ENCODE measurements at regions not wholly inside any gene's neighbourhood (a gene's known extent, or its start where the extent isn't known, plus 50 kb on each side); places are given as distances from the start of the nearest gene placed in this dataset.

DNA sequence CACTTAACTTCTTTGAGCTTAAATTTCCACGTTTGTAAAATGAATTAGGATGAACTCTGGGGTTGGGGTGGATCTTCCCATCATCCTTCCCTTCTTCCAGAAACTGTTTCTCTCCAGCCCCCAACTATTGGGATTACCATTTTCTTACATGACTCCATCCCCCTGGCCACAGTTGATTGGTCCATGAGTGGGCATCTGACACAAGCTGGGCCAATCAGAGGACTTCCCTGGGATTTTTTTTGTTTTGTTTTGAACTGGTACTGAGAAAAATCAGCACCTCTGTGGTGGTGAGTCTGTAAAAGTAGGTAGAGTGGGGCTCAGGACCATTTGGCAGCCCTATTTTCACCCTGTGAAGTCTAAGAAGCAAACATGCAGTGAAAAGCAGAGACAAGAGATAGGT lies 118.0 kb upstream of the SERTAD2 start:
- ATAC-seq = no peak
- BruUV-seq (replicated peaks) = no TSS peak
- Histone ChIP-seq H3K4me3 (replicated peaks in 1 of 3; ENCODE audit: insufficient read depth in 1 of 3, low read depth in 2 of 3, low read length in 3 of 3) (no peak overlapping the region), H3K79me2 (ENCODE audit: insufficient read depth, low read length) (no peaks in the 10 kb centered on the region), H3K9ac (ENCODE audit: insufficient read depth, low read depth, low read length) (no peak overlapping the region), H3K36me3 (replicated peaks in 1 of 2; ENCODE audit: control insufficient read depth in 1 of 2, insufficient read depth in 2 of 2, low read length in 2 of 2) (no peaks in the 10 kb centered on the region), H3K27me3 (ENCODE audit: control insufficient read depth in 1 of 2, insufficient read depth in 2 of 2, low read length in 2 of 2) (peaks cover 2 to 50% of the 10 kb centered on the region in 2 experiments; a peak in 4 of 5 replicates), H3K4me2 (ENCODE audit: low read depth, low read length) (no peak overlapping the region), H3K4me1 (ENCODE audit: insufficient read depth, low read length) (peaks cover 39% of the 10 kb centered on the region), H3K27ac (ENCODE audit: extremely low read length, insufficient read depth, low read length) (no peak overlapping the region), H3K9me3 (ENCODE audit: low read length) (0 out of 2 replicates have a peak, but pooled peaks cover 3% of the 10 kb centered on the region), H2AFZ (ENCODE audit: low read length) (no peak overlapping the region), H4K20me1 (ENCODE audit: insufficient read depth, low read length) (no peaks in the 10 kb centered on the region)
- intact Hi-C loops (cut with micrococcal nuclease; ENCODE audit: unreplicated experiment) = no loop called here
- in situ Hi-C loops (cut with HindIII; ENCODE audit: extremely low pct_ligation_motif_present, low pct_unique_long_range_greater_than_20kb) = no loop called here
- no peak for FAIRE-seq
- POLR2A ChIA-PET = no interaction called here
- CTCF ChIA-PET (ENCODE audit: low intra/inter-chr PET ratio, low total read pairs) = no interaction called here
- WGBS (ENCODE audit: low lambda C conversion rate) = 11% methylated on average over 1 of the region's 1 CpG
- DNase-seq (ENCODE audit: low spot score) = no peak
- TF ChIP-seq SMARCE1 (IDR thresholded peaks at IDR 0.05; ENCODE audit: borderline replicate concordance) (no peak), KLF11 (CRISPR knock-in tag; IDR thresholded peaks at IDR 0.05) (no peak), SP5 (CRISPR knock-in tag; IDR thresholded peaks at IDR 0.05; ENCODE audit: borderline replicate concordance, low read depth) (no peak), ZBTB20 (CRISPR knock-in tag; IDR thresholded peaks at IDR 0.05; ENCODE audit: borderline replicate concordance, low read depth) (no peak), BRD4 (CRISPR knock-in tag; IDR thresholded peaks at IDR 0.05) (no peak), IRX3 (CRISPR knock-in tag; IDR thresholded peaks at IDR 0.05; ENCODE audit: borderline replicate concordance, low read depth) (no peak), NR2F1 (CRISPR knock-in tag; IDR thresholded peaks at IDR 0.05) (no peak), TCF7L2 (IDR thresholded peaks at IDR 0.05; ENCODE audit: low read depth, low read length) (no peak), HNRNPLL (IDR thresholded peaks at IDR 0.05; ENCODE audit: low read depth, low read length, poor library complexity, severe bottlenecking) (no peak)
- TF ChIP-seq, protein P1, sequence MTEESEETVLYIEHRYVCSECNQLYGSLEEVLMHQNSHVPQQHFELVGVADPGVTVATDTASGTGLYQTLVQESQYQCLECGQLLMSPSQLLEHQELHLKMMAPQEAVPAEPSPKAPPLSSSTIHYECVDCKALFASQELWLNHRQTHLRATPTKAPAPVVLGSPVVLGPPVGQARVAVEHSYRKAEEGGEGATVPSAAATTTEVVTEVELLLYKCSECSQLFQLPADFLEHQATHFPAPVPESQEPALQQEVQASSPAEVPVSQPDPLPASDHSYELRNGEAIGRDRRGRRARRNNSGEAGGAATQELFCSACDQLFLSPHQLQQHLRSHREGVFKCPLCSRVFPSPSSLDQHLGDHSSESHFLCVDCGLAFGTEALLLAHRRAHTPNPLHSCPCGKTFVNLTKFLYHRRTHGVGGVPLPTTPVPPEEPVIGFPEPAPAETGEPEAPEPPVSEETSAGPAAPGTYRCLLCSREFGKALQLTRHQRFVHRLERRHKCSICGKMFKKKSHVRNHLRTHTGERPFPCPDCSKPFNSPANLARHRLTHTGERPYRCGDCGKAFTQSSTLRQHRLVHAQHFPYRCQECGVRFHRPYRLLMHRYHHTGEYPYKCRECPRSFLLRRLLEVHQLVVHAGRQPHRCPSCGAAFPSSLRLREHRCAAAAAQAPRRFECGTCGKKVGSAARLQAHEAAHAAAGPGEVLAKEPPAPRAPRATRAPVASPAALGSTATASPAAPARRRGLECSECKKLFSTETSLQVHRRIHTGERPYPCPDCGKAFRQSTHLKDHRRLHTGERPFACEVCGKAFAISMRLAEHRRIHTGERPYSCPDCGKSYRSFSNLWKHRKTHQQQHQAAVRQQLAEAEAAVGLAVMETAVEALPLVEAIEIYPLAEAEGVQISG (CRISPR knock-in tag; IDR thresholded peaks at IDR 0.05) = no peak
- TF ChIP-seq, protein P2, sequence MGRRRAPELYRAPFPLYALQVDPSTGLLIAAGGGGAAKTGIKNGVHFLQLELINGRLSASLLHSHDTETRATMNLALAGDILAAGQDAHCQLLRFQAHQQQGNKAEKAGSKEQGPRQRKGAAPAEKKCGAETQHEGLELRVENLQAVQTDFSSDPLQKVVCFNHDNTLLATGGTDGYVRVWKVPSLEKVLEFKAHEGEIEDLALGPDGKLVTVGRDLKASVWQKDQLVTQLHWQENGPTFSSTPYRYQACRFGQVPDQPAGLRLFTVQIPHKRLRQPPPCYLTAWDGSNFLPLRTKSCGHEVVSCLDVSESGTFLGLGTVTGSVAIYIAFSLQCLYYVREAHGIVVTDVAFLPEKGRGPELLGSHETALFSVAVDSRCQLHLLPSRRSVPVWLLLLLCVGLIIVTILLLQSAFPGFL (CRISPR knock-in tag; IDR thresholded peaks at IDR 0.05) = no peak
- TF ChIP-seq, protein P3, sequence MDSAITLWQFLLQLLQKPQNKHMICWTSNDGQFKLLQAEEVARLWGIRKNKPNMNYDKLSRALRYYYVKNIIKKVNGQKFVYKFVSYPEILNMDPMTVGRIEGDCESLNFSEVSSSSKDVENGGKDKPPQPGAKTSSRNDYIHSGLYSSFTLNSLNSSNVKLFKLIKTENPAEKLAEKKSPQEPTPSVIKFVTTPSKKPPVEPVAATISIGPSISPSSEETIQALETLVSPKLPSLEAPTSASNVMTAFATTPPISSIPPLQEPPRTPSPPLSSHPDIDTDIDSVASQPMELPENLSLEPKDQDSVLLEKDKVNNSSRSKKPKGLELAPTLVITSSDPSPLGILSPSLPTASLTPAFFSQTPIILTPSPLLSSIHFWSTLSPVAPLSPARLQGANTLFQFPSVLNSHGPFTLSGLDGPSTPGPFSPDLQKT (CRISPR knock-in tag; IDR thresholded peaks at IDR 0.05; ENCODE audit: borderline replicate concordance) = no peak
- TF ChIP-seq, protein P4, sequence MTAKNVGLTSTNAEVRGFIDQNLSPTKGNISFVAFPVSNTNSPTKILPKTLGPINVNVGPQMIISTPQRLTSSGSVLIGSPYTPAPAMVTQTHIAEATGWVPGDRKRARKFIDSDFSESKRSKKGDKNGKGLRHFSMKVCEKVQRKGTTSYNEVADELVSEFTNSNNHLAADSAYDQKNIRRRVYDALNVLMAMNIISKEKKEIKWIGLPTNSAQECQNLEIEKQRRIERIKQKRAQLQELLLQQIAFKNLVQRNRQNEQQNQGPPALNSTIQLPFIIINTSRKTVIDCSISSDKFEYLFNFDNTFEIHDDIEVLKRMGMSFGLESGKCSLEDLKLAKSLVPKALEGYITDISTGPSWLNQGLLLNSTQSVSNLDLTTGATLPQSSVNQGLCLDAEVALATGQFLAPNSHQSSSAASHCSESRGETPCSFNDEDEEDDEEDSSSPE (CRISPR knock-in tag; IDR thresholded peaks at IDR 0.05) = no peak
- TF ChIP-seq, protein P5, sequence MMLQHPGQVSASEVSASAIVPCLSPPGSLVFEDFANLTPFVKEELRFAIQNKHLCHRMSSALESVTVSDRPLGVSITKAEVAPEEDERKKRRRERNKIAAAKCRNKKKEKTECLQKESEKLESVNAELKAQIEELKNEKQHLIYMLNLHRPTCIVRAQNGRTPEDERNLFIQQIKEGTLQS (CRISPR knock-in tag; IDR thresholded peaks at IDR 0.05) = no peak

All from HepG2 (cell line).